Embryonic facial prominence (tissue), 1 donor: ENCODE measurements at regions not wholly inside any gene's neighbourhood (a gene's known extent, or its start where the extent isn't known, plus 50 kb on each side); places are given as distances from the start of the nearest gene placed in this dataset.
"Not testable (repeated sequence)": the region's sequence is repeated elsewhere in the genome, so short reads cannot be mapped to it uniquely, and the experiment has no call there.

ENCODE experiments used
- DNase-seq: peaks from one replicate; pipeline ENCODE4 v3.0.0-alpha.2; 2016; ENCODE audit errors: extremely low spot score

- no peak for DNase-seq
Measured at GRCh38 chr3:161691677-161692076, 195.1 kb downstream of the OTOL1 start.

- DNase-seq: no peak
Measured at GRCh38 chr3:161694682-161695564, 198.3 kb downstream of the OTOL1 start.

- no peak for DNase-seq
Measured at GRCh38 chr3:161695811-161696210, 199.2 kb downstream of the OTOL1 start.

- DNase-seq: no peak
Measured at GRCh38 chr3:161700998-161701397, 204.4 kb downstream of the OTOL1 start.

GRCh38 chr3:161707253-161707652, 210.6 kb downstream of the OTOL1 start:
- DNase-seq: not testable (repeated sequence)

- DNase-seq: no peak
Measured at GRCh38 chr3:161713731-161714130, 217.1 kb downstream of the OTOL1 start.

GRCh38 chr3:161731968-161732367, 235.4 kb downstream of the OTOL1 start:
- no peak for DNase-seq

GRCh38 chr3:161737171-161737570, 240.6 kb downstream of the OTOL1 start:
- DNase-seq: no peak

- no peak for DNase-seq
Measured at GRCh38 chr3:161740421-161740820, 243.8 kb downstream of the OTOL1 start.

- no peak for DNase-seq
Measured at GRCh38 chr3:161744366-161744765, 247.8 kb downstream of the OTOL1 start.

GRCh38 chr3:161745741-161746140, 249.1 kb downstream of the OTOL1 start:
- DNase-seq: no peak

GRCh38 chr3:161748049-161748448, 251.4 kb downstream of the OTOL1 start:
- no peak for DNase-seq

GRCh38 chr3:161754420-161755053, 257.9 kb downstream of the OTOL1 start:
- DNase-seq: no peak

- no peak for DNase-seq
Measured at GRCh38 chr3:161759444-161759843, 262.8 kb downstream of the OTOL1 start.

- no peak for DNase-seq
Measured at GRCh38 chr3:161766331-161766730, 269.7 kb downstream of the OTOL1 start.

- no peak for DNase-seq
Measured at GRCh38 chr3:161770484-161771386, 274.1 kb downstream of the OTOL1 start.

- DNase-seq: no peak
Measured at GRCh38 chr3:161781381-161781780, 284.8 kb downstream of the OTOL1 start.

GRCh38 chr3:161793194-161793930, 296.8 kb downstream of the OTOL1 start:
- DNase-seq: no peak

GRCh38 chr3:161794551-161794950, 297.9 kb downstream of the OTOL1 start:
- no peak for DNase-seq

GRCh38 chr3:161796312-161796711, 299.7 kb downstream of the OTOL1 start:
- no peak for DNase-seq

- no peak for DNase-seq
Measured at GRCh38 chr3:161796780-161797179, 300.2 kb downstream of the OTOL1 start.
